GM21423 (cell line): ENCODE measurements at regions not wholly inside any gene's neighbourhood (a gene's known extent, or its start where the extent isn't known, plus 50 kb on each side); places are given as distances from the start of the nearest gene placed in this dataset.

Source experiments
- ATAC-seq: cut with Tn5 transposase; IDR thresholded peaks from one replicate; pipeline ENCODE4 v1.9.1; 2021; ENCODE audit warnings: mild to moderate bottlenecking, moderate library complexity; ENCODE audit not compliant: unreplicated experiment

- ATAC-seq = no peak
These were observed 411.8 kb upstream of the DAB1 start for GRCh38 chr1:57835620-57836019.

GRCh38 chr1:57833296-57833695 is 409.4 kb upstream of the DAB1 start:
- no peak for ATAC-seq

GRCh38 chr1:57832612-57833011 is 408.8 kb upstream of the DAB1 start:
- no peak for ATAC-seq

- ATAC-seq = no peak
These were observed 407.8 kb upstream of the DAB1 start for GRCh38 chr1:57831624-57832023.

- ATAC-seq = no peak
These were observed 402.7 kb upstream of the DAB1 start for GRCh38 chr1:57826535-57826934.

GRCh38 chr1:57824535-57824934 is 400.7 kb upstream of the DAB1 start:
- ATAC-seq = no peak

- no peak for ATAC-seq
These were observed 396.7 kb upstream of the DAB1 start for GRCh38 chr1:57820356-57821095.

GRCh38 chr1:57819893-57820292 is 396.0 kb upstream of the DAB1 start:
- ATAC-seq = no peak

GRCh38 chr1:57803586-57803985 is 379.7 kb upstream of the DAB1 start:
- ATAC-seq = no peak

- no peak for ATAC-seq
These were observed 376.5 kb upstream of the DAB1 start for GRCh38 chr1:57800376-57800775.

- no peak for ATAC-seq
These were observed 375.7 kb upstream of the DAB1 start for GRCh38 chr1:57799490-57800115.

- ATAC-seq = no peak
These were observed 374.7 kb upstream of the DAB1 start for GRCh38 chr1:57798543-57798942.

- ATAC-seq = no peak
These were observed 373.2 kb upstream of the DAB1 start for GRCh38 chr1:57797084-57797483.

GRCh38 chr1:57796616-57797015 is 372.8 kb upstream of the DAB1 start:
- no peak for ATAC-seq

- ATAC-seq = no peak
These were observed 372.0 kb upstream of the DAB1 start for GRCh38 chr1:57795886-57796285.

GRCh38 chr1:57794078-57794477 is 370.2 kb upstream of the DAB1 start:
- no peak for ATAC-seq

GRCh38 chr1:57791497-57791896 is 367.6 kb upstream of the DAB1 start:
- ATAC-seq = no peak

- no peak for ATAC-seq
These were observed 366.1 kb upstream of the DAB1 start for GRCh38 chr1:57789936-57790335.

- ATAC-seq = no peak
These were observed 364.5 kb upstream of the DAB1 start for GRCh38 chr1:57788313-57788712.

- ATAC-seq = no peak
These were observed 360.5 kb upstream of the DAB1 start for GRCh38 chr1:57784356-57784755.

- ATAC-seq = no peak
These were observed 358.5 kb upstream of the DAB1 start for GRCh38 chr1:57782357-57782756.

- no peak for ATAC-seq
These were observed 348.8 kb upstream of the DAB1 start for GRCh38 chr1:57772580-57773195.
